HEK293 (cell line): ENCODE measurements at regions not wholly inside any gene's neighbourhood (a gene's known extent, or its start where the extent isn't known, plus 50 kb on each side); places are given as distances from the start of the nearest gene placed in this dataset.

Experiments used
- IKZF3 ChIP-seq: fragments of 450-650 bp; IDR thresholded peaks from 2 replicates; pipeline ENCODE4 v1.5.0; 2018; ENCODE audit warnings: missing biosample characterization, mild to moderate bottlenecking, missing genetic modification characterization, moderate library complexity
- TCF7L2 ChIP-seq: IDR thresholded peaks from 2 replicates; pipeline ENCODE4 v1.6.1; 2011; ENCODE audit warnings: low read depth, mild to moderate bottlenecking, inconsistent platforms, low read length, moderate library complexity, borderline replicate concordance
- ZBTB17 ChIP-seq: fragments of 450-650 bp; formaldehyde crosslinking; IDR thresholded peaks from 2 replicates; pipeline ENCODE4 v1.5.1; 2016; ENCODE audit warnings: missing biosample characterization, missing genetic modification characterization
- ZNF24 ChIP-seq: fragments of 450-650 bp; formaldehyde crosslinking; IDR thresholded peaks from 2 replicates; pipeline ENCODE4 v1.5.1; 2016; ENCODE audit warnings: missing biosample characterization, missing genetic modification characterization
- TF ChIP-seq, protein P1 (sequence below): fragments of 450-650 bp; formaldehyde crosslinking; IDR thresholded peaks from 2 replicates; pipeline ENCODE4 v1.5.1; 2016; ENCODE audit warnings: missing biosample characterization, missing genetic modification characterization

DNA sequence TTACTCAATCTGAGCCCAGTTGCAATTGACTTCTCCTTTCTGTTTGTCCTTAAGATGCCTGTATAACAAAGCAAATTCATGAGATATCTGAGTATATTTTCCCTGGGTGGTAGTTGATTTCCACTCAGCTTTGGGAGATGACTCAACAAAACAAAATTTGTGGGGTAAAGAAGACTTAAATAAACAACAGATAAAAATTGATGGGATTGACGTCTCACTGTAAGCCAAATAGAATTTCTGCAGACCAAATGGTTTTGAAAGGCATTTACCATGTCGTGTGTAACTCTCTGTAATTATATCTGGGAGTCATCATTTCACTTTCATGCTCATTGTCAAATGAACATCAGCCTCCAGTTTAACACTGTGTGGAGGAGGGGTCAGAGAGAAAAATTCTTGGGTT, 255.4 kb upstream of the MYO3A start:
- TF ChIP-seq TCF7L2 (no peak), ZBTB17 (no peak), IKZF3 (tag by site-specific recombination) (no peak), ZNF24 (tag by site-specific recombination) (no peak)
- TF ChIP-seq, protein P1, sequence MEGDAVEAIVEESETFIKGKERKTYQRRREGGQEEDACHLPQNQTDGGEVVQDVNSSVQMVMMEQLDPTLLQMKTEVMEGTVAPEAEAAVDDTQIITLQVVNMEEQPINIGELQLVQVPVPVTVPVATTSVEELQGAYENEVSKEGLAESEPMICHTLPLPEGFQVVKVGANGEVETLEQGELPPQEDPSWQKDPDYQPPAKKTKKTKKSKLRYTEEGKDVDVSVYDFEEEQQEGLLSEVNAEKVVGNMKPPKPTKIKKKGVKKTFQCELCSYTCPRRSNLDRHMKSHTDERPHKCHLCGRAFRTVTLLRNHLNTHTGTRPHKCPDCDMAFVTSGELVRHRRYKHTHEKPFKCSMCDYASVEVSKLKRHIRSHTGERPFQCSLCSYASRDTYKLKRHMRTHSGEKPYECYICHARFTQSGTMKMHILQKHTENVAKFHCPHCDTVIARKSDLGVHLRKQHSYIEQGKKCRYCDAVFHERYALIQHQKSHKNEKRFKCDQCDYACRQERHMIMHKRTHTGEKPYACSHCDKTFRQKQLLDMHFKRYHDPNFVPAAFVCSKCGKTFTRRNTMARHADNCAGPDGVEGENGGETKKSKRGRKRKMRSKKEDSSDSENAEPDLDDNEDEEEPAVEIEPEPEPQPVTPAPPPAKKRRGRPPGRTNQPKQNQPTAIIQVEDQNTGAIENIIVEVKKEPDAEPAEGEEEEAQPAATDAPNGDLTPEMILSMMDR: no peak
